ENCODE measurements at regions not wholly inside any gene's neighbourhood (a gene's known extent, or its start where the extent isn't known, plus 50 kb on each side); places are given as distances from the start of the nearest gene placed in this dataset.
"Not testable (repeated sequence)": the region's sequence is repeated elsewhere in the genome, so short reads cannot be mapped to it uniquely, and the experiment has no call there.

GRCh38 chr10:78096486-78096885 is 62.8 kb downstream of the RPS24 start:
- not testable (repeated sequence) for H3K27ac ChIP-seq (ENCODE audit: low read depth); DNase-seq (ENCODE audit: extremely low spot score); H3K4me3 ChIP-seq (ENCODE audit: low read depth, low read length); H3K4me1 ChIP-seq (ENCODE audit: insufficient read depth); H3K36me3 ChIP-seq (ENCODE audit: insufficient read depth)
- 65% methylated on average over 8 of the region's 8 CpGs for WGBS

- not testable (repeated sequence) for H3K36me3 ChIP-seq (ENCODE audit: insufficient read depth); H3K27ac ChIP-seq (ENCODE audit: low read depth); DNase-seq (ENCODE audit: extremely low spot score); H3K4me1 ChIP-seq (ENCODE audit: insufficient read depth); H3K4me3 ChIP-seq (ENCODE audit: low read depth, low read length)
- 97% methylated on average over 2 of the region's 2 CpGs for WGBS
Measured at GRCh38 chr10:78102593-78102992, 68.9 kb downstream of the RPS24 start.

GRCh38 chr10:78109210-78109609 is 75.5 kb downstream of the RPS24 start:
- Histone ChIP-seq H3K4me3 (ENCODE audit: low read depth, low read length) (no peak overlapping the region), H3K27ac (ENCODE audit: low read depth) (no peak overlapping the region), H3K36me3 (ENCODE audit: insufficient read depth) (no peaks in the 10 kb centered on the region), H3K4me1 (ENCODE audit: insufficient read depth) (no peaks in the 10 kb centered on the region)
- 35% methylated on average over 2 of the region's 2 CpGs for WGBS
- DNase-seq (ENCODE audit: extremely low spot score), result no peak

- Histone ChIP-seq H3K27ac (ENCODE audit: low read depth) (no peak overlapping the region), H3K4me1 (ENCODE audit: insufficient read depth) (no peaks in the 10 kb centered on the region)
- WGBS, result 54% methylated on average over 7 of the region's 7 CpGs
Measured at GRCh38 chr10:78115135-78115853, 81.6 kb downstream of the RPS24 start.

GRCh38 chr10:78116361-78116760 is 82.7 kb downstream of the RPS24 start:
- Histone ChIP-seq H3K4me3 (ENCODE audit: low read depth, low read length) (no peak overlapping the region), H3K4me1 (ENCODE audit: insufficient read depth) (no peaks in the 10 kb centered on the region), H3K27ac (ENCODE audit: low read depth) (no peak overlapping the region), H3K36me3 (ENCODE audit: insufficient read depth) (no peaks in the 10 kb centered on the region)
- DNase-seq (ENCODE audit: extremely low spot score), result no peak
- 86% methylated on average over 4 of the region's 4 CpGs for WGBS

More at GRCh38 chr10:78115135-78115853, 81.6 kb downstream of the RPS24 start:
- DNase-seq (ENCODE audit: extremely low spot score), result no peak
- Histone ChIP-seq H3K36me3 (ENCODE audit: insufficient read depth) (no peaks in the 10 kb centered on the region), H3K4me3 (ENCODE audit: low read depth, low read length) (no peak overlapping the region)

- H3K4me1 ChIP-seq (ENCODE audit: insufficient read depth), result no peaks in the 10 kb centered on the region
- H3K36me3 ChIP-seq (ENCODE audit: insufficient read depth), result no peaks in the 10 kb centered on the region
- DNase-seq (ENCODE audit: extremely low spot score), result no peak
- H3K4me3 ChIP-seq (ENCODE audit: low read depth, low read length), result no peak overlapping the region
- H3K27ac ChIP-seq (ENCODE audit: low read depth), result no peak overlapping the region
Measured at GRCh38 chr10:78118591-78118990, 84.9 kb downstream of the RPS24 start.

- DNase-seq (ENCODE audit: extremely low spot score), result no peak
- Histone ChIP-seq H3K4me1 (ENCODE audit: insufficient read depth) (no peaks in the 10 kb centered on the region), H3K4me3 (ENCODE audit: low read depth, low read length) (no peak overlapping the region), H3K36me3 (ENCODE audit: insufficient read depth) (no peaks in the 10 kb centered on the region), H3K27ac (ENCODE audit: low read depth) (no peak overlapping the region)
Measured at GRCh38 chr10:78121801-78122200, 88.1 kb downstream of the RPS24 start.

- 64% methylated on average over 1 of the region's 1 CpG for whole genome bisulfite sequencing
- H3K27ac ChIP-seq (ENCODE audit: low read depth), result no peak overlapping the region
- DNase-seq (ENCODE audit: extremely low spot score), result no peak
- no peaks in the 10 kb centered on the region for H3K4me1 ChIP-seq (ENCODE audit: insufficient read depth)
- no peaks in the 10 kb centered on the region for H3K36me3 ChIP-seq (ENCODE audit: insufficient read depth)
- no peak overlapping the region for H3K4me3 ChIP-seq (ENCODE audit: low read depth, low read length)
Measured at GRCh38 chr10:78124167-78124566, 90.5 kb downstream of the RPS24 start.

GRCh38 chr10:78129211-78129610 is 95.5 kb downstream of the RPS24 start:
- WGBS, result 97% methylated on average over 5 of the region's 5 CpGs
- Histone ChIP-seq H3K36me3 (ENCODE audit: insufficient read depth) (no peaks in the 10 kb centered on the region), H3K4me1 (ENCODE audit: insufficient read depth) (no peaks in the 10 kb centered on the region), H3K27ac (ENCODE audit: low read depth) (no peak overlapping the region), H3K4me3 (ENCODE audit: low read depth, low read length) (no peak overlapping the region)
- DNase-seq (ENCODE audit: extremely low spot score), result no peak

GRCh38 chr10:78130966-78131710 is 97.5 kb downstream of the RPS24 start:
- H3K4me1 ChIP-seq (ENCODE audit: insufficient read depth), result no peaks in the 10 kb centered on the region
- 76% methylated on average over 9 of the region's 9 CpGs for WGBS
- no peaks in the 10 kb centered on the region for H3K36me3 ChIP-seq (ENCODE audit: insufficient read depth)
- no peak overlapping the region for H3K27ac ChIP-seq (ENCODE audit: low read depth)
- no peak overlapping the region for H3K4me3 ChIP-seq (ENCODE audit: low read depth, low read length)
- DNase-seq (ENCODE audit: extremely low spot score), result no peak

- Histone ChIP-seq H3K27ac (ENCODE audit: low read depth) (no peak overlapping the region), H3K4me3 (ENCODE audit: low read depth, low read length) (no peak overlapping the region), H3K4me1 (ENCODE audit: insufficient read depth) (no peaks in the 10 kb centered on the region), H3K36me3 (ENCODE audit: insufficient read depth) (no peaks in the 10 kb centered on the region)
- DNase-seq (ENCODE audit: extremely low spot score), result no peak
- WGBS, result 94% methylated on average over 10 of the region's 10 CpGs
Measured at GRCh38 chr10:78134773-78135306, 101.2 kb downstream of the RPS24 start.

- H3K4me1 ChIP-seq (ENCODE audit: insufficient read depth), result no peaks in the 10 kb centered on the region
- DNase-seq (ENCODE audit: extremely low spot score), result no peak
- WGBS, result 89% methylated on average over 3 of the region's 3 CpGs
- H3K36me3 ChIP-seq (ENCODE audit: insufficient read depth), result no peaks in the 10 kb centered on the region
- H3K4me3 ChIP-seq (ENCODE audit: low read depth, low read length), result no peak overlapping the region
- H3K27ac ChIP-seq (ENCODE audit: low read depth), result no peak overlapping the region
Measured at GRCh38 chr10:78137147-78137546, 103.5 kb downstream of the RPS24 start.

- H3K27ac ChIP-seq (ENCODE audit: low read depth), result no peak overlapping the region
- no peak for DNase-seq (ENCODE audit: extremely low spot score)
- WGBS, result 52% methylated on average over 9 of the region's 9 CpGs
- no peaks in the 10 kb centered on the region for H3K36me3 ChIP-seq (ENCODE audit: insufficient read depth)
- no peak overlapping the region for H3K4me3 ChIP-seq (ENCODE audit: low read depth, low read length)
- H3K4me1 ChIP-seq (ENCODE audit: insufficient read depth), result no peaks in the 10 kb centered on the region
Measured at GRCh38 chr10:78139341-78139740, 105.7 kb downstream of the RPS24 start.

GRCh38 chr10:78140066-78140630 is 106.5 kb downstream of the RPS24 start:
- Histone ChIP-seq H3K4me1 (ENCODE audit: insufficient read depth) (no peaks in the 10 kb centered on the region), H3K36me3 (ENCODE audit: insufficient read depth) (no peaks in the 10 kb centered on the region), H3K4me3 (ENCODE audit: low read depth, low read length) (no peak overlapping the region), H3K27ac (ENCODE audit: low read depth) (no peak overlapping the region)
- no peak for DNase-seq (ENCODE audit: extremely low spot score)
- WGBS, result 39% methylated on average over 6 of the region's 6 CpGs
